ENCODE measurements at regions not wholly inside any gene's neighbourhood (a gene's known extent, or its start where the extent isn't known, plus 50 kb on each side); places are given as distances from the start of the nearest gene placed in this dataset.

GRCh38 chr1:31509124-31510072 lies 66.9 kb upstream of the TINAGL1 start:
- H3K4me1 Mint-ChIP-seq (ENCODE audit: unreplicated experiment), result no peaks in the 10 kb centered on the region
- TF ChIP-seq CTCF (IDR thresholded peaks at IDR 0.05), result no peak
- no peaks in the 10 kb centered on the region for H3K36me3 Mint-ChIP-seq (ENCODE audit: unreplicated experiment)
- no peak overlapping the region for H3K27ac Mint-ChIP-seq (ENCODE audit: unreplicated experiment)
- peaks cover 42% of the 10 kb centered on the region for H3K27me3 Mint-ChIP-seq (ENCODE audit: unreplicated experiment)
- H3K4me3 Mint-ChIP-seq (ENCODE audit: unreplicated experiment), result no peak overlapping the region
- no peak for DNase-seq (ENCODE audit: extremely low spot score, unreplicated experiment)
- no peaks in the 10 kb centered on the region for H3K9me3 Mint-ChIP-seq (ENCODE audit: unreplicated experiment)

GRCh38 chr1:31510304-31510703 lies 66.0 kb upstream of the TINAGL1 start:
- no peak overlapping the region for H3K27ac Mint-ChIP-seq (ENCODE audit: unreplicated experiment)

GRCh38 chr1:31510853-31511789 lies 65.2 kb upstream of the TINAGL1 start:
- Mint-ChIP-seq H3K9me3 (ENCODE audit: unreplicated experiment) (no peaks in the 10 kb centered on the region), H3K36me3 (ENCODE audit: unreplicated experiment) (no peaks in the 10 kb centered on the region), H3K4me1 (ENCODE audit: unreplicated experiment) (no peaks in the 10 kb centered on the region), H3K4me3 (ENCODE audit: unreplicated experiment) (no peak overlapping the region), H3K27me3 (ENCODE audit: unreplicated experiment) (peaks cover 37% of the 10 kb centered on the region), H3K27ac (ENCODE audit: unreplicated experiment) (no peak overlapping the region)
- DNase-seq (ENCODE audit: extremely low spot score, unreplicated experiment), result no peak
- TF ChIP-seq CTCF (IDR thresholded peaks at IDR 0.05), result no peak

More at GRCh38 chr1:31510304-31510703, 66.0 kb upstream of the TINAGL1 start:
- Mint-ChIP-seq H3K4me3 (ENCODE audit: unreplicated experiment) (no peak overlapping the region), H3K36me3 (ENCODE audit: unreplicated experiment) (no peaks in the 10 kb centered on the region), H3K4me1 (ENCODE audit: unreplicated experiment) (no peaks in the 10 kb centered on the region), H3K27me3 (ENCODE audit: unreplicated experiment) (peaks cover 42% of the 10 kb centered on the region), H3K9me3 (ENCODE audit: unreplicated experiment) (no peaks in the 10 kb centered on the region)
- no peak for TF ChIP-seq CTCF (IDR thresholded peaks at IDR 0.05)
- DNase-seq (ENCODE audit: extremely low spot score, unreplicated experiment), result no peak

- no peak for DNase-seq (ENCODE audit: extremely low spot score, unreplicated experiment)
- Mint-ChIP-seq H3K27ac (ENCODE audit: unreplicated experiment) (no peak overlapping the region), H3K27me3 (ENCODE audit: unreplicated experiment) (peaks cover 29% of the 10 kb centered on the region), H3K4me1 (ENCODE audit: unreplicated experiment) (no peaks in the 10 kb centered on the region), H3K4me3 (ENCODE audit: unreplicated experiment) (no peak overlapping the region), H3K9me3 (ENCODE audit: unreplicated experiment) (no peaks in the 10 kb centered on the region), H3K36me3 (ENCODE audit: unreplicated experiment) (no peaks in the 10 kb centered on the region)
- no peak for TF ChIP-seq CTCF (IDR thresholded peaks at IDR 0.05)
These were observed 64.3 kb upstream of the TINAGL1 start for GRCh38 chr1:31511848-31512615.

Measured in osteocyte (in vitro differentiated cells).